KG1 (cell line): ENCODE measurements at regions not wholly inside any gene's neighbourhood (a gene's known extent, or its start where the extent isn't known, plus 50 kb on each side); places are given as distances from the start of the nearest gene placed in this dataset.

Experiments
- DNase-seq: peaks from one replicate; lab custom pipeline; 2025; lab: John Stamatoyannopoulos, UW

DNA sequence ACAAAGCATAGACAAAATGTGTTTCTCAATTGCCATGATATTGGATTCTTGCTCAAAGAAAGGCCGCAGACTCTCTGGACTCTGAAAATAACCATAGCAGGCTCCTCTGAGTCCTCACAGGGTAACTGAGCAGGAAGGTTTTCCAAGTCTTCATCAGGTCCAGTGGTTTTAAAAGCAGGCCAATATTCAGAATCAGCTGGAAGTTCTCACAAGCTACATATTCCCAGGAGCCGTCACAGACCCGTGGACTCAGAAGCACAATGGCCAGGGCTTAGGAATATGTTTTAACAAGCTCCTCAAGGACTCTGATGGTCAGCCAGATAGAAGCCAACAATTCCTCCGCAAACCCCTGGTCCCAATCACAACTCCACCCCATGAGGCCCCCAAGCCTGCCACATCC, 256.1 kb upstream of the ADAMTS9 start:
- no peak for DNase-seq

DNA sequence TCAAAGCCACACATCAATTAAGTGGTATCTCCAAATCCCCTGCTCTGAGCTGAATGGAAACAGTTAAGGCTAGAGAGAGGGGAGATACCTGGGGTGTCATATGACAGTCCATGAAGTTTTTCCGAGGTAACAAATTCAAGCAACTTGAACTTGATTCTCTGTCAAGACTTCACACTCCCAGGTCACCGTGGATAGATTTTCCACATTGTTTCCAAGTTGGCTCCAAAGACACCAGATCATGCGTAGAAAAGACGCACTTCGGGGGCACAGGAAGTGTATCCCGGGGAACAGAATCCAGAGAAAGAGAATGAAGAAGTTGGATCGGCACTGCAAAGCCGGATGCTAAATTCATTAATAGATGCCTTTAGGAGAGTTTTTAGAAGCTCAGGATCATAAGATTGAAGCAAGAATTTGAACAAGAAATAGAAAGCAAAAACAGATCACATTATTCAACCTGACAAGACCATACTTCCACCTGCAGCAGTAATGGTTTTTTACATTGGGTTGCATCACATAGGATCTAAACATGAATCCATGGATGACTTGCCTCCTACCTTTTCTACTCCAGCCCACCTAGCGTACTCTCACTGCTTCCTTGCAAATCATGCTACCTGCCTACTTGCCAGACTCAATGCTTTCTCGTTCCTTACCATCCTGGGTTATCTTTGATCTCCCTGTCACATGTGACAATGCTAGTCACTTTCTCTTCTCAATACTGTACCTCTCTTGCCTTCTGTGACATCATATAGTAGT, 253.0 kb upstream of the ADAMTS9 start:
- no peak for DNase-seq

DNA sequence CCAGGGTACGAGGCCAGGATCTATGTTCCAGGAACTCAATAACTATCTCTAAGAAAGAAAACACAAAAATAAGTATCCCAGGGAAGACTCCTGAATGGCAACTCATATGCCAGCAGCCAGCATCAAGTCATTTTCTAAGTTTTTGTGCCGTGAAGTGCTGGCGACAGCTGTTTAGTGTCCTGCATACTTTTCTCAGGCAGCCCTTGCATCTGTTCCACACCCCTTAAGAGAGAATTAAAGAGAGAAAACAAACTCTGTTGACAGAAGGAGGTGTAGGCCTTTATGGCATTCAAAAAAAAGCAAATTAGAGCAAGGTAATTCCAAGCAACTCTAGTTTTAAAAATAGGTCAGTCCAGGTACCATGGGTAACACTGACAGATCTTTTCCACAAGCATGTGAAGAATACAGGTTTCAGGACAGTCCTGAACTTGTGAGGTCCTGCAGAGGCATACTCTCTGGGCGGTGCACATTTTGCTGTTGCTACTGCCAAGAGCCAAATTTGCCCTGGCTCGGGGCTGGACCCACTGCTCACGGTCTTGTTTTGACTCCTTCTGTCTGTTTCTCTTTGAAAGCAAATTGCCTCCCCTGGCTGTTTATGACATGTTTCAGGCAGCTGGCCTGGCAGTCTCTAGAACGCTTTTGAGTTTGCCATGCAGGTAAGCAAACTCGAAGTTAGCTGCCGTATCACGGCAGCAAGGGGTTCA, 252.1 kb upstream of the ADAMTS9 start:
- no peak for DNase-seq

DNA sequence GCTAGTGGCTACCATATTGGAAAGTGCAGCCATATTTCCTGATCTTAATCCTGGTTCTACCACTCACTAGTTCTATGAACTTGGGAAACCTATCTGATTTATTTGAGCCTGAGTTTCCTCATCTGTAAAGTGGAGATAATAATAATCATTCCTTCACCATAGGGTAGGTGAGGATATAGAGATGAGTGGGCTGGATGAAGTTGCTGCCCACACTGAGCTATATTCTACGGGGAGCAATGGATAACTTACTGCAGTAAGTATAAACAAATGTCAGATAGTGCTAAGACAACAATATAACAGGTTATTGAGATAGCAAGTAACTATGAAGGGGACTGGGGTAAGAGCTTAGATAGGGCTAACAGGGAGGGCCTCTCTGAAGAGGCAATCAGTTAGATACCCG, 251.5 kb upstream of the ADAMTS9 start:
- DNase-seq = no peak

DNA sequence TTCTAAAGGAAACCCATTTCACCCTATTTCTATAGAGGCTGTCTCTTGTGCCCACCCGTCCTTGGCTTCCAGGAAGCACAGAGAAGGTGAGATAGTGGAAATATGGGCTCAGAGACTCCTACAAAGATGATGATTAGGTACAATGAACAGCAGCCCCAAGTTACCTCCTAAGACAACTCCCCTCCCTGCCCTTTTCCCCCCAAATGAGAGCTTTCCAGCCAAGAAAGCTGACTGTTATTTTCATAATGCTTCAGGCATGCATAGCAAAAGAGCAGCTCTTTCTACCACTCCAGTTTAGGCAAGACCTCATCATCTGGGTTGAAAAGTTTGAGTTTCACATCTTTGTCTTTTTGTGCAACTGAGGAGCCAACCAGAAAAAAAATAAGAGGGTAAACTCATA, 248.8 kb upstream of the ADAMTS9 start:
- no peak for DNase-seq

DNA sequence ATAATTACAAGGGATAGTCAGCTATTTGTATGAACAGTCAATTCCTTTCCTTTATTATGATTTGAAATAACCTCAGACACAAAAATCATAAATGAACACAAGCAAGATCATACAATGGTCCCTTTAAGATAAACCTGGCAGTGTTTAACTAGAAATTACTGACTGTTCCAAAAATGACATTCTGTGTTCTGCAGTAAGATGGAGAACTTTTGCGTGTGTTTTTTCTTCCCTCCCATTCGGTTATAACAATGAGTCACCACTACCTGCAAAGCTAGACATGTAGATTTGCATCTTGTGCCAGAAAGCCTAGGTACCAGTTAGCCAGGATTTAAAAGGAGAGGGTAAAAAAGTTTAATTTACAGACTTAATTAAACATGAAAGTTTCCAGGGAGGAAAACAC, 248.2 kb upstream of the ADAMTS9 start:
- no peak for DNase-seq

DNA sequence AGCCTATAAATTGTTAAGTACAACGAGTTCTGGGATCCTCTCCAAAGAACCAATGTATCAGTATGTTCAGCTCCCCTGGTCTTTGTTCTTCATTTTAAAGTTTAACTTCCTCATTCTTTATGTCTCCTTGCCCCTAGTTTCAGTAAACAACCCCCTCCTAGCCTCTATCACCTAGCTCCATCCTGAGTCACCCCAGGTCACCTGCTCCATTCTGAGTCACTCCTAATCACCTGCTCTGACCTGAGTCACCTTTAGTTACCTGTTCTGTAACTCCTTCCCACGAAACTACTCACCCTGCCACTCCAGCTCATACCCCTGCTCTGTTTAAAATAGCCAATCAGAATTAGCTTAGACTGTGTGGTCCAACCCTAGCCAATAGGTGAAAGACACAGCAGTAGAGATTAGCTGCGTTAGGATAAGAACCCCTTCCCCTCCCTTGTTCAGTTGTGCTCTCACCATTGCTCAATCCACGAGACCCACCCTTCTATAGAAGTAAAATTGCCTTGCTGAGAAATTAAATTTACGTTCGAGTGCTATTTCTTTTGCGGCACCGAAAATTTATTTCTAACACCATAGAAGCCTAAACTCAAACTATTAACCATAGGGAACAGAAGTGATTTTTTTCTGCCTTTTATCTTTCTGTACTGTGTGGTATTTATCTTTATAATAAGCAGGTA, 245.0 kb upstream of the ADAMTS9 start:
- no peak for DNase-seq

DNA sequence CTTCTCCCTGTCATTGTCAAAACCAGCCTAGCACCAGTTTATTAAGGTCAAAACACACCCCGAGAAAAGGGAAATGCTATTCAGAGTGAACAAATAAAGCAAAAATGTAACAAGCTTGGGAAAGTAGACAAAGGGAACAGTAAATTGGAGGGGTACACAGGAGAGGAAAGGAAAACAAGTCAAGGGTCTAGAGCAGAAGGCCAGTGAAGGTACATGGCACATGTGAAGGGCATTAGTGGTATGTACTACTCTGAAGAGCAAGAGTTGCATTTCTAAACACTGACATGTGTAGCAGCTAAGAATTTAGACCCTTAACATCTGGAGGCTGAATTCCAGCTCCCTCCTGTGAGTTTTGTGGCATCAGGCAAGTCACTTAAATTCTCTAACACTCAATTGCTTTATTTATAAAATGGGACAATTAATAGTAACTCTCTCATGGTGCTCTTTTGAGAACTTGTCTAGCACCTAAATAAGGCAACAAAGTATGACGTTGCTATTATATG, 244.3 kb upstream of the ADAMTS9 start:
- DNase-seq = no peak

DNA sequence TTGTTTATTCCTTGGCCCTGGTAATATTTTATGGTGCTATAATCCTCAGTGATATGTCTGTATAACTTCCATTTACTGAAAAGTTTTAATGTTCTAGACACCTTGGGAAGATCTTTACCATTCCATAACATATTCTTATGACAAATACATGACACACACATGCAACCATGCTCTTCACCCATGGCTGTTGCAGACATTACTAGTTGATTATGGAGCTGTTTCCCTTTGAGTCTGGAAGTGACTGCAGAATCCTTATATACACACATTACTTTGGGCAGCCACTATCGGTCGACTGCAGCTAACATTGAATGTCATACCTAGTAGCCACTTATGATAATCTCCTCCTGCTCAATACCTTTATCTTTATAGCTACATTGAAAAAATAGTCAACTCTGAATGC, 243.1 kb upstream of the ADAMTS9 start:
- no peak for DNase-seq

DNA sequence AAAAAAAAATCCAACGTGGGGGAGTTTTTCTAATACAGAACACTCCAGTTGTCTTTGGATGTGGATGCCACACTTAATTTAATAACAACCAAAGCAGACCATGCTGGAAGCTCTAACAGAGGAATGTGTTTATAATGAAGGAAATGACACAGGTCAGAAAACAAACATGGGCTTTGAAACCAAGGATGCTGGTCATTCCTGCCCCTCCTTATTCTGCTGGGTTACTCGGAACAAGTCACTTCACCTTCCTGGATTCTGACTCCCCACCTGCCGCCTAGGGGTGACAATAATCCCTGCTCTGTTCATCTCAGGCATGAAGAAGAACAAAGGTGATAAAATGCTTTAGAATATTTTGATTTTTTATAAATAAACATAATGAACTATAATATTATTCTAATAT, 240.9 kb upstream of the ADAMTS9 start:
- DNase-seq = no peak

DNA sequence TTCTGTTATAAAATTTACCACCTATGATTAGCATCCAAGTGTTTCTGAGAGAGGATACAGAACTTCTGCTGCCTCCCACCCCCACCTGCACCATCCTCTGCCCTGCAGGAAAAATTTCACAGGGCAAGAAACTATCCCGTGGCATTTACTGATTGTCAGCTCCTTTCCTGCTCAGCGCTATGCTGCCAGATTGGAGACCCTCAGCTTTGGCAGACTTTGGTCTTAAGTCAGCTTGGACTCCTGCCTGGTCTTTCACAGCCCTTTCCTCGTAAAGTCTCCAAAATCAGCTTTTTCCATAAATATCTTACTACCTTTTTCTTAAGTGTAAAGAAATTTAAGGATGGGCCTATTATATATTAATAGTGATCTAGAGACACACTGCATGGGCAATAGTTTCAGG, 239.9 kb upstream of the ADAMTS9 start:
- DNase-seq = no peak

DNA sequence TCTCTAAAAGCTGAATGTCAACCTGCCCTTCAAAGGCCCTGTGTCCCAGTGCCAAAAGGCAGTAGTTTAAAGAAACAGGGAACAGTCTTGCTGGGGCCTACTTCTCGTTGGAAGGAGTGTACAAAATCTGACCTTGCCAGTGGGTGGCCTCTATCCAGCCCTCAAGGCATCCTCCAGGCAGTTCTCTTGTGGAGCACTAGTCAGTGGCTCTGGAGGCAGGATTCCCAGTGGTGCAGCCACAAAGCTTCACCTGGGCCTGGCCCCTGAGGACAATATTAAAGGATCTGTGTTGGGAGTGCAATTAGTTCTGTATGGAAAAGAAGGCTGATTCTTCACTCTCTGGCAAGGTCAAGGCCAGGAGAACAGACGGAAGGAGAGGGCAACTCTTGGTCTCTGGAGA, 237.8 kb upstream of the ADAMTS9 start:
- no peak for DNase-seq

DNA sequence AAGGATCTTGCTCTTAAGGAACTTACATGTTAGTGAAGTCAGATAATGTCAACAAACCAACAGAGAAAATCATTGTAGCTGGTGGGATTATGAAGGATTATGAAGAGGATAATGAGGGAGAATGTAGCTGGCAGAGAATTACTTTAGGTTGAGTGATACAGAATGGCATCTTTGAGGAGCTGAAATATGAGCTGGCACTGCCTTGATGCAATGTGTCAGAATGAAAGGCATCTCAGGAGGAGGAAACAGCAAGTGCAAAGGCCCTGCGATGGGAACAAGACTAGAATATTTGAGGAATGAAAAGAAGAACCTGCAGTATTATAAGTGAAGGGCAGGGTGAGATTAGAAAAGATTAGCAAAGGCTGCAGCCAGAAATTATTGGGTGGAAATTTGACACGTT, 237.2 kb upstream of the ADAMTS9 start:
- DNase-seq = no peak

DNA sequence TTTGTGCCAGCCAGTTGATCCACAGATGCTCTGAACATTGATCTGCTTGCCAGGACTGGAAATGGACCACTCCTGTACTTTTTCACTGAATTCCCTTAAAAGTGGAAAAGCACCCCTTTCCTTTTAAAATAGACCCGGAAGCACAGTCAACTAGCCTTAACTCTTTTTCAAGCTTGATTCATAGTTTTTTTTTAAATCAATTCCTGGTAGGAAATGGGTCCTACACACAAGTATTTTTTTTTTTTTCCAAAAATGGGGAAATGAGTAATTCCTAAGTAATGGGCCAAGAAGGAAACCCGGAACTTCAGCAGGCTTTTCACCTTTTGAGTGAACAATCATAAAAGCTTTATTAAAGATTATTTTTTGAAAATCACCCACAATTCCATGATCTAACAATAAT, 234.4 kb upstream of the ADAMTS9 start:
- no peak for DNase-seq

DNA sequence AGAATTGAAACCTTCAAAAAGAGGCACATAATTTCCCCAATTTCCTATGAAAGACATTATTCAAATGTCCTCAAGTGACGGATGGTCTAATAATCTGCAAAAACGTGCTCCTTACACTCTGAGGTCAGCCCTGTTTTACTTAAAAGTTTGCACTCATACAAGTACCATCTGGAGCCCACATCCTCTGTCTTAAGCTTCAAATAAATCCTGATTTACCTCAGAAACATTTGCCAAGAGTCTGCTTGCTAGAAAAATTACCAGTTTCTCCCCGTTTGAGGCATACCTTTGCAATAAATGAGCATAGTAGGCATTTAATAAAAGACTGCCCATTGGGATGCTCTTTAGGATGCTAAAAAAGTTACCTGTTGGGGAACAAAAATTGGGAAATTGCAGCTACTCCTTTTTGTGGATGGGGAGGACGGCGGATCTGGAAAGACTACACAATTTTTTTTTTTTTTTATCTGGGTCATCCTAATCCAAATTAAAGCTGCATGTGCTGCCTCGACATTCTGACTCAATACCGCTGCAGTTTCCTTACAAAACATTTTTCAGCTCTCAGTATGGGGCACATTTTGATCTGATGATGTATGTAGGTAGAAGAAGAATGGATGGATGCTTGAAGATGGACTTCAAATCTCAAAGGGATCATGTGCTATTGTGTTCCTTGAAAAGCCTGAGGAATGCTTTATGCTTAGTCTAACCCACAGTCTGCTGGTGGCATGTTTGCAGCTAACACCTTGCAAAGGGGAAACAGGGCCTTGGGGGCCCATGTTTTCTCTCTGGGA, 233.7 kb upstream of the ADAMTS9 start:
- no peak for DNase-seq

DNA sequence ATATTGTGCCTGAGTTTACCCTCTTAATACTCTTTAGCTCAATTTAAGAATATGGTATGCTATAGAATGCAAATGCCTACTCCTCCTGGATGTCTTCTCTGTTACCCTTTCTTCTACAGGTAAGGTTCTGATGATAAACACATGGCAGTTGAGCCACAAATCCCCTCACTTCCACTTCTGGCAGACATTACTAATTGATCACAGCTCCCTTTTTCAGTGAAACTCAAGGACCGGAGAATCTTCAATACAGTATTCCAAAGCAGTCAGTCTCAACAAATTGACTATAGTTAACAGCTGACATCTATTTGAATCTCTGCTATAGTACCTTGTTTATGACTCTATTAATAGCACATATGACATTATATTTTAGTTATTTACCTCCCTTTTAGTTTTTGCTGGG, 232.1 kb upstream of the ADAMTS9 start:
- DNase-seq = no peak

DNA sequence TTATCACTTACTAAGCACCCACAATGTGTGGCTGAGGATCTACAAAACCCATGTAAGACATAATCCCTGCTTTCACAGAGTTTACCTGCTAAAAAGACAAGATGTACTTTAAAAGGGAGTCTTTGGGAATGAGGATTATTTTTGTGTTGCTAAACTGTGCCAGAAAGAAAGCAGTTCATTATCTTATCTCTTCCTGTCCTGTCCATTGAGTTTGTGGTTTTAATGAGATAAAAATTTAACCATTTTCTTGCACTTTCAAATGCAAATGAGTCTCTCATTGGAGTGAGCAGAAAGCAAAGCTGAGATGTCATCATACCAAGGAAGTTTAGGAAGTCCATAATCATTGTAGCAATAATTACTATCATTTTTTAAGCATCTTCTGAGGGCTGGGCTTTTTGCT, 231.2 kb upstream of the ADAMTS9 start:
- no peak for DNase-seq

DNA sequence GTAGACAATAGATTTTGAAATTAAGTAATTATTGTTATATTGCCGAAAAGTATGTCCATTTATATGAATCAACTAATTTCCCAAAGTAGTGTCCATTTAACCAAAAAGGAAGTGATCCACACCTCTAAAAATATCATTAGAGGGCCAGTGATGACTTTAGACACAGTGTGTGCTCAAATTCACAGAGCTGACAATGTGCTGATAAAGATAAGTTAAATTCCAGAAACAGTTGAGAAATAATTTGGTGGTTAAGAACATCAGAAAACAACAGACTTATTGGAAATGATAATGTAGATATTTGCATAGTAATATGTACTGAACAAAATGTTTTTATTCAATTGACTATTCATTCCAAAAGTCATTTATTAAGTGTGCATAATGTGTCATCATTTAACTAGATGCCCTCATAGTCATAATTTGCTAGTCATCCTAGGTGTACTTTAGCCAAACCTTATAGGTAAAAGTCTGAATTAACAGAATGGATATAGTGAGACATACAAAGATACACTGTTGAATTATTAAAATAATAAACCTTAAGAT, 230.2 kb upstream of the ADAMTS9 start:
- no peak for DNase-seq

DNA sequence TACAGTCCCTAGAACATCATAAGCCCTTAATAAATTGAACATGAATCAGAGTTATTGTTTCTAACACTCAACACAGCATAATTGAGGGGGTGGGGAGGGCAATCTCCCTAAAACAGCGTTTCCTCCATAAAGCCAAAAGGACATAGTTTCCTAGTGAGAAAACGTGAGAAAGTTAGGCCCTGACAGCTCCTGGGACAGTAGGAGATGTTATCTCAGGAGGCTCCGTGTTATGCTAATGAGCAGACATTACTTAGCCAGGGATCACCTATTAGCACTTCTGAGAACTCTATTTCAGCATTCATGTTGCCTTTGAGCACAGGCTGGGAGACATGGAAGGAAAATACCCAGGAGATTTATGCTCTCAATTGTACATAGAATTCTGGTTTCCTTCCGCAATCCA, 229.1 kb upstream of the ADAMTS9 start:
- no peak for DNase-seq

DNA sequence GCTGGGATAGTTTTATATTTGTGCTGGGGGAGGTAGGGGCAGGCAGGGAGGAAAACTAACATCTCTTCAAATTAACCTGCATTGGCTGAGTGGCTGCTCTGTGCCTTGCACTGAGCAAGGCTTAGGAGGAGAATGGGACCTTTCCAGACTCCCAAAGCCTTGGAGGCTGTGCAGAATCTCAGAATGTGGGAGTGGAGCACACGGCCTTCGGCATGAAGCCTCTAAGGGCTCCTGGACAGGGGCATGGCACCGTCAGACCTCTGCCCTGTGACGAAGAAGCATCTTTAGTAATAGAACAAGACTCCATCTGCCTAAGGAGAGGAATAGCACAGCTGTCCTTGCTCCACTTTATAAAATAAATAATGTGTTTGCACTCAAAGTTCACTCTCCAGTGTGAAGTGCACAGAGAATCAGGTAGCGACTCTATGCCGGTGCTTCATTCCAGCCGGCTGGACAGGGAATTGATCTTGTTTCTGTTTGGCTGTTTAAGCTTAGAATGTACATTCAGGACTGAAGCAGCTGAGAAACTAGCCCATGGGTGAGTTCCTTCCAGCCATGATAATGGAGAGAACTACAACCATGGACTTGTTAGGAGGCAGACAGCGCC, 228.5 kb upstream of the ADAMTS9 start:
- DNase-seq = no peak

DNA sequence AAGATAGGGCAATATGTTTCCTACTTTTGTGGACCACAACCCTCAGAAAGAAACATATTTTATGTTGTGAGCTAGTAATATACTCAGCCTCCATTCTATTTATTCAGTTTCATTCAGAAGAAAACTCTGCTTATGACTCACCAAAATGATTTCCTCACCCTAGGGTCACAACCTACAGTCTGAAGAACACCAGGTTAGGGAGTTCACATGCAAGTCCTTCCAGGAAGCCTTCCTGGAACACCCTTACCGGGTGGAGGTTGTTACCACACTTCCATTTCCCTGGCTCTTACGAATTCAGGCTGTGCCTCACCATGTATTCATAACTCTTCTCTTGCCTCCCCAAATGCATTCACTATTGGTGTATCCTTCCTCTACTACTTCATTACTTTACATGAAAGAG, 228.0 kb upstream of the ADAMTS9 start:
- no peak for DNase-seq

DNA sequence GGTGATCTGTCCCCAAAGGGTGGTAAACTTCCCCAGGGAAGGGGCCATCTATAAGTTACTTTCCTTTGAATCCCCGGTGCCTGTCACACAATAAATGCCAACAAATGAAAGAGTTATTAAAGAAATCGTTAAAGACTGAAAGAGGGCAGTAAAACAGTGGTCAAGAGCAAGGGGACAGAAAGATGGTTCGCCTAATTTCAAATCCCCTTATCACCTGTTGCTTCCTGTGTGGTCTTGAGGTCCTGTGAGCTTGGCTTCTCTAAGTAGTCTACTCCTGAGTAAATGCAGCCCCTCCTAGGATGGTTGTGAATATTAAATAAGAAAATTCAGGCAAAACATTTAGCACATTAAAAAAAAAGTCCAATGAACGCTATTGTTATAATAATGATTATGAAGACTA, 225.7 kb upstream of the ADAMTS9 start:
- no peak for DNase-seq
